Activated T-helper 1 cell treated with anti-CD3 and anti-CD28 coated beads, Interleukin-2, amount 50 U/mL, for 16 hours (primary cell): ENCODE measurements at regions not wholly inside any gene's neighbourhood (a gene's known extent, or its start where the extent isn't known, plus 50 kb on each side); places are given as distances from the start of the nearest gene placed in this dataset.
A peak's percentile ranks its signal among the peaks of the same experiment; 100 is the strongest.
"Not testable (repeated sequence)": the region's sequence is repeated elsewhere in the genome, so short reads cannot be mapped to it uniquely, and the experiment has no call there.

Source experiments
- DNase-seq, 2 donors: peaks; one replicate each; pipeline ENCODE4 v3.0.0-alpha.2; 2020; ENCODE audit warnings: low read depth in 1 of 2, low spot score in 1 of 2

GRCh38 chr7:73244782-73245311, 63.8 kb downstream of the NSUN5 start:
- not testable (repeated sequence) for DNase-seq

GRCh38 chr7:73234994-73235717, 73.5 kb downstream of the NSUN5 start:
- peak; percentile 79 to 80 for DNase-seq

GRCh38 chr7:73225745-73226144, 82.9 kb downstream of the NSUN5 start:
- DNase-seq = not testable (repeated sequence)

- DNase-seq = not testable (repeated sequence)
Observed at GRCh38 chr7:73221724-73222123, 86.9 kb downstream of the NSUN5 start.

GRCh38 chr7:73220766-73221370, 87.8 kb downstream of the NSUN5 start:
- DNase-seq = not testable (repeated sequence)

GRCh38 chr7:73220357-73220756, 88.3 kb downstream of the NSUN5 start:
- DNase-seq = not testable (repeated sequence)

- DNase-seq = not testable (repeated sequence)
Observed at GRCh38 chr7:73218802-73219201, 89.8 kb downstream of the NSUN5 start.

GRCh38 chr7:73216046-73216675, 92.5 kb downstream of the NSUN5 start:
- DNase-seq = not testable (repeated sequence)

GRCh38 chr7:73215232-73215631, 93.4 kb downstream of the NSUN5 start:
- not testable (repeated sequence) for DNase-seq

- DNase-seq = not testable (repeated sequence)
Observed at GRCh38 chr7:73214471-73214870, 94.2 kb downstream of the NSUN5 start.

GRCh38 chr7:73213076-73213475, 95.5 kb downstream of the NSUN5 start:
- not testable (repeated sequence) for DNase-seq

- not testable (repeated sequence) for DNase-seq
Observed at GRCh38 chr7:73205594-73205993, 103.0 kb downstream of the NSUN5 start.

- not testable (repeated sequence) for DNase-seq
Observed at GRCh38 chr7:73204898-73205297, 103.7 kb downstream of the NSUN5 start.

GRCh38 chr7:73203312-73203711, 105.3 kb downstream of the NSUN5 start:
- not testable (repeated sequence) for DNase-seq

GRCh38 chr7:73201264-73201663, 107.4 kb downstream of the NSUN5 start:
- DNase-seq = not testable (repeated sequence)

- not testable (repeated sequence) for DNase-seq
Observed at GRCh38 chr7:73200518-73201099, 108.0 kb downstream of the NSUN5 start.

GRCh38 chr7:73193991-73194390, 108.2 kb upstream of the SPDYE9 start:
- not testable (repeated sequence) for DNase-seq

- DNase-seq = not testable (repeated sequence)
Observed at GRCh38 chr7:73190483-73191155, 104.8 kb upstream of the SPDYE9 start.

- not testable (repeated sequence) for DNase-seq
Observed at GRCh38 chr7:73188287-73188686, 102.4 kb upstream of the SPDYE9 start.

GRCh38 chr7:73186589-73187309, 100.9 kb upstream of the SPDYE9 start:
- not testable (repeated sequence) for DNase-seq
